Neuronal stem cell (in vitro differentiated cells): ENCODE measurements at regions not wholly inside any gene's neighbourhood (a gene's known extent, or its start where the extent isn't known, plus 50 kb on each side); places are given as distances from the start of the nearest gene placed in this dataset.

Experiments
- DNase-seq: peaks from one replicate; pipeline ENCODE4 v3.0.0-alpha.2; 2013; ENCODE audit warnings: low spot score
- H2AFZ ChIP-seq: one replicate; pipeline ENCODE4 v1.6.1; 2013; ENCODE audit warnings: mild to moderate bottlenecking, low read length, inconsistent platforms
- H2AK5ac ChIP-seq: 2 replicates; pipeline ENCODE4 v1.6.1; 2013; ENCODE audit warnings: low read depth, mild to moderate bottlenecking, inconsistent platforms, low read length, moderate library complexity, mixed read lengths
- H2BK120ac ChIP-seq: 2 replicates; pipeline ENCODE4 v1.6.1; 2013; ENCODE audit warnings: low read depth, mild to moderate bottlenecking, inconsistent platforms, low read length, moderate library complexity, mixed read lengths
- H2BK12ac ChIP-seq: one replicate; pipeline ENCODE4 v1.6.1; 2013; ENCODE audit warnings: low read length, inconsistent platforms
- H2BK15ac ChIP-seq: 2 replicates; pipeline ENCODE4 v1.6.1; 2013; ENCODE audit warnings: mild to moderate bottlenecking, low read length, inconsistent platforms, mixed read lengths
- H2BK5ac ChIP-seq: one replicate; pipeline ENCODE4 v1.6.1; 2013; ENCODE audit warnings: inconsistent platforms, mild to moderate bottlenecking, low read length, moderate library complexity
- H3K14ac ChIP-seq: one replicate; pipeline ENCODE4 v1.6.1; 2013; ENCODE audit warnings: low read length, inconsistent platforms
- H3K18ac ChIP-seq: 2 replicates; pipeline ENCODE4 v1.6.1; 2013; ENCODE audit warnings: low read length, inconsistent platforms
- H3K23ac ChIP-seq: 2 replicates; pipeline ENCODE4 v1.6.1; 2013; ENCODE audit warnings: low read depth, mild to moderate bottlenecking, mixed read lengths, low read length, inconsistent platforms; ENCODE audit not compliant: poor library complexity
- H3K27ac ChIP-seq: replicated peaks from 3 replicates; pipeline ENCODE4 v1.5.1; 2013; ENCODE audit warnings: low read length, inconsistent platforms
- H3K27me3 ChIP-seq, 3 experiments: 2 replicates each; pipeline ENCODE4 v1.6.1; 2013; ENCODE audit warnings: low read length in 3 of 3, mild to moderate bottlenecking in 2 of 3, inconsistent platforms in 1 of 3, low read depth in 1 of 3, mixed read lengths in 1 of 3, moderate library complexity in 1 of 3; ENCODE audit not compliant: control insufficient read depth in 3 of 3, insufficient read depth in 3 of 3
- H3K36me3 ChIP-seq, 2 donors: replicated peaks in 1 of 2; 2 replicates each; pipeline ENCODE4 v1.6.1; 2013; ENCODE audit warnings: low read length in 2 of 2; ENCODE audit not compliant: control insufficient read depth in 2 of 2, insufficient read depth in 2 of 2
- H3K4ac ChIP-seq: 2 replicates; pipeline ENCODE4 v1.6.1; 2013; ENCODE audit warnings: inconsistent platforms, mild to moderate bottlenecking, low read length, moderate library complexity
- H3K4me1 ChIP-seq, 2 donors: 1 replicate in 1 of 2; 2 replicates in 1 of 2; pipeline ENCODE4 v1.6.1; 2013; ENCODE audit warnings: low read length in 2 of 2, low read depth in 1 of 2; ENCODE audit not compliant: control insufficient read depth in 2 of 2, insufficient read depth in 1 of 2
- H3K4me2 ChIP-seq: one replicate; pipeline ENCODE4 v1.6.1; 2013; ENCODE audit warnings: mild to moderate bottlenecking, low read length, inconsistent platforms; ENCODE audit not compliant: insufficient read depth, poor library complexity, severe bottlenecking
- H3K4me3 ChIP-seq, 2 donors: 2 replicates each; pipeline ENCODE4 v1.5.1; 2013; ENCODE audit warnings: low read length in 2 of 2, mild to moderate bottlenecking in 2 of 2, inconsistent platforms in 1 of 2, moderate library complexity in 1 of 2
- H3K79me1 ChIP-seq: one replicate; pipeline ENCODE4 v1.6.1; 2013; ENCODE audit warnings: low read depth, mild to moderate bottlenecking, inconsistent platforms, low read length, moderate library complexity
- H3K9ac ChIP-seq: one replicate; pipeline ENCODE4 v1.6.1; 2013; ENCODE audit warnings: mild to moderate bottlenecking, low read depth, low read length, inconsistent platforms; ENCODE audit not compliant: poor library complexity
- H3K9me3 ChIP-seq, 2 donors: replicated peaks in 1 of 2; 2 replicates each; pipeline versions ENCODE3 to v1.6.1; 2013; ENCODE audit warnings: low read length in 2 of 2, mild to moderate bottlenecking in 2 of 2, inconsistent platforms in 1 of 2, low read depth in 1 of 2, mixed read lengths in 1 of 2, moderate library complexity in 1 of 2; ENCODE audit not compliant: control insufficient read depth in 2 of 2, insufficient read depth in 1 of 2
- H4K8ac ChIP-seq: one replicate; pipeline ENCODE4 v1.6.1; 2013; ENCODE audit warnings: low read depth, mild to moderate bottlenecking, inconsistent platforms, low read length, moderate library complexity
- H4K91ac ChIP-seq: one replicate; pipeline ENCODE4 v1.6.1; 2013; ENCODE audit warnings: low read length, low read depth, mild to moderate bottlenecking, inconsistent platforms; ENCODE audit not compliant: poor library complexity
- WGBS, 2 donors: extraction: QIAGEN DNeasy Blood & Tissue Kit; methylation state at CpG; one replicate each; pipeline ENCODE4 v1.1.7; 2013; ENCODE audit warnings: missing lambda C conversion rate in 2 of 2, mixed read lengths in 1 of 2; ENCODE audit not compliant: insufficient read length in 2 of 2, insufficient replicate concordance in 1 of 2; ENCODE audit errors: extremely low coverage in 2 of 2; 5-methylcytosine and 5-hydroxymethylcytosine counted together

GRCh38 chr6:112618849-112619248 is 271.7 kb downstream of the RFPL4B start:
- H2BK5ac ChIP-seq = no peak overlapping the region
- no peak overlapping the region for H3K9ac ChIP-seq
- H3K14ac ChIP-seq = no peak overlapping the region
- H2BK12ac ChIP-seq = no peak overlapping the region
- H2BK120ac ChIP-seq = no peak overlapping the region
- H4K91ac ChIP-seq = no peak overlapping the region
- no CpG with 5 or more reads among the region's 3 CpGs for WGBS, 2 donors
- no peak overlapping the region for H3K27ac ChIP-seq
- peak; percentile 5 for DNase-seq
- no peak overlapping the region for H2AK5ac ChIP-seq
- H3K4me3 ChIP-seq = no peak overlapping the region
- H2BK15ac ChIP-seq = no peak overlapping the region
- H4K8ac ChIP-seq = no peak overlapping the region
- no peaks in the 10 kb centered on the region for H3K36me3 ChIP-seq
- H3K27me3 ChIP-seq = no peaks in the 10 kb centered on the region
- H3K4me2 ChIP-seq = no peak overlapping the region
- no peak overlapping the region for H3K18ac ChIP-seq
- H3K9me3 ChIP-seq = no peaks in the 10 kb centered on the region
- H3K79me1 ChIP-seq = no peaks in the 10 kb centered on the region
- H2AFZ ChIP-seq = peak overlapping the region; percentile 1
- peaks cover 3 to 10% of the 10 kb centered on the region in 2 donors for H3K4me1 ChIP-seq
- no peak overlapping the region for H3K4ac ChIP-seq
- H3K23ac ChIP-seq = no peak overlapping the region

- Histone ChIP-seq H3K27ac (no peak overlapping the region), H2BK15ac (no peak overlapping the region), H4K91ac (no peak overlapping the region), H2BK120ac (no peak overlapping the region), H3K9ac (no peak overlapping the region), H3K14ac (no peak overlapping the region), H3K9me3 (no peaks in the 10 kb centered on the region), H3K4ac (no peak overlapping the region), H4K8ac (no peak overlapping the region), H3K18ac (no peak overlapping the region), H2AFZ (peak overlapping the region; percentile 56), H2AK5ac (no peak overlapping the region), H3K4me2 (no peak overlapping the region), H3K27me3 (no peaks in the 10 kb centered on the region), H3K4me3 (no peak overlapping the region), H3K79me1 (no peaks in the 10 kb centered on the region), H2BK5ac (no peak overlapping the region), H3K4me1 (peaks cover 3 to 10% of the 10 kb centered on the region in 2 donors), H2BK12ac (no peak overlapping the region), H3K23ac (no peak overlapping the region), H3K36me3 (no peaks in the 10 kb centered on the region)
- no peak for DNase-seq
- no CpG with 5 or more reads among the region's 3 CpGs for WGBS, 2 donors
These were observed 273.9 kb downstream of the RFPL4B start for GRCh38 chr6:112620812-112621569.

GRCh38 chr6:112622036-112622435 is 274.9 kb downstream of the RFPL4B start:
- no peak overlapping the region for H2BK15ac ChIP-seq
- no peak overlapping the region for H3K4me2 ChIP-seq
- no peak overlapping the region for H4K8ac ChIP-seq
- no peak overlapping the region for H3K14ac ChIP-seq
- H2AK5ac ChIP-seq = no peak overlapping the region
- H3K36me3 ChIP-seq = no peaks in the 10 kb centered on the region
- DNase-seq = no peak
- H3K9me3 ChIP-seq = no peaks in the 10 kb centered on the region
- no peak overlapping the region for H3K27ac ChIP-seq
- no peaks in the 10 kb centered on the region for H3K79me1 ChIP-seq
- no peak overlapping the region for H3K18ac ChIP-seq
- H2BK120ac ChIP-seq = no peak overlapping the region
- no peak overlapping the region for H4K91ac ChIP-seq
- peaks cover 3 to 10% of the 10 kb centered on the region in 2 donors for H3K4me1 ChIP-seq
- peak overlapping the region; percentile 66 for H2AFZ ChIP-seq
- H2BK12ac ChIP-seq = no peak overlapping the region
- H2BK5ac ChIP-seq = no peak overlapping the region
- no peak overlapping the region for H3K4me3 ChIP-seq
- no peaks in the 10 kb centered on the region for H3K27me3 ChIP-seq
- no peak overlapping the region for H3K23ac ChIP-seq
- no peak overlapping the region for H3K4ac ChIP-seq
- H3K9ac ChIP-seq = no peak overlapping the region

GRCh38 chr6:112626468-112627082 is 279.4 kb downstream of the RFPL4B start:
- H3K27me3 ChIP-seq = no peaks in the 10 kb centered on the region
- no peaks in the 10 kb centered on the region for H3K36me3 ChIP-seq
- H3K14ac ChIP-seq = no peak overlapping the region
- no peak overlapping the region for H3K23ac ChIP-seq
- H2BK15ac ChIP-seq = no peak overlapping the region
- H3K4me2 ChIP-seq = no peak overlapping the region
- H2BK120ac ChIP-seq = no peak overlapping the region
- WGBS, 2 donors = no CpG with 5 or more reads among the region's 6 CpGs
- H2BK5ac ChIP-seq = no peak overlapping the region
- no peak overlapping the region for H3K18ac ChIP-seq
- H4K91ac ChIP-seq = no peak overlapping the region
- H4K8ac ChIP-seq = no peak overlapping the region
- no peaks in the 10 kb centered on the region for H3K79me1 ChIP-seq
- no peak for DNase-seq
- no peak overlapping the region for H2BK12ac ChIP-seq
- H2AK5ac ChIP-seq = no peak overlapping the region
- peaks cover 1 to 7% of the 10 kb centered on the region in 2 donors for H3K4me1 ChIP-seq
- no peak overlapping the region for H3K9ac ChIP-seq
- no peaks in the 10 kb centered on the region for H3K9me3 ChIP-seq
- H3K27ac ChIP-seq = no peak overlapping the region
- H3K4ac ChIP-seq = no peak overlapping the region
- no peak overlapping the region for H3K4me3 ChIP-seq
- no peak overlapping the region for H2AFZ ChIP-seq
